Activated naive CD4-positive, alpha-beta T cell treated with anti-CD3 and anti-CD28 coated beads, Interleukin-2, amount 50 U/mL, for 72 hours (primary cell): ENCODE measurements at regions not wholly inside any gene's neighbourhood (a gene's known extent, or its start where the extent isn't known, plus 50 kb on each side); places are given as distances from the start of the nearest gene placed in this dataset.
A peak's percentile ranks its signal among the peaks of the same experiment; 100 is the strongest.

Experiments
- ATAC-seq, 2 donors: fragments of 150-1000 bp; cut with Tn5 transposase; 2 replicates each; pipeline ENCODE4 v1.10.0; 2021; ENCODE audit warnings: mild to moderate bottlenecking in 2 of 2, moderate library complexity in 2 of 2
- DNase-seq, 2 donors: peaks; one replicate each; pipeline ENCODE4 v3.0.0; 2021 to 2022; ENCODE audit warnings: low spot score in 2 of 2
- H3K27ac Mint-ChIP-seq, 2 donors: one replicate each; pipeline ENCODE4 v1.8.0; 2022; ENCODE audit warnings: mild to moderate bottlenecking in 2 of 2, mixed read lengths in 2 of 2
- H3K36me3 Mint-ChIP-seq, 2 donors: one replicate each; pipeline ENCODE4 v1.8.0; 2022; ENCODE audit warnings: mixed read lengths in 2 of 2
- H3K9me3 Mint-ChIP-seq, 2 donors: one replicate each; pipeline ENCODE4 v1.8.0; 2022; ENCODE audit warnings: mixed read lengths in 2 of 2

GRCh38 chr21:43328958-43329691 is 97.8 kb downstream of the SIK1 start:
- no peak for ATAC-seq
- no peak for DNase-seq
- H3K9me3 Mint-ChIP-seq, result no peaks in the 10 kb centered on the region
- no peaks in the 10 kb centered on the region for H3K36me3 Mint-ChIP-seq
- H3K27ac Mint-ChIP-seq, result no peak overlapping the region

DNA sequence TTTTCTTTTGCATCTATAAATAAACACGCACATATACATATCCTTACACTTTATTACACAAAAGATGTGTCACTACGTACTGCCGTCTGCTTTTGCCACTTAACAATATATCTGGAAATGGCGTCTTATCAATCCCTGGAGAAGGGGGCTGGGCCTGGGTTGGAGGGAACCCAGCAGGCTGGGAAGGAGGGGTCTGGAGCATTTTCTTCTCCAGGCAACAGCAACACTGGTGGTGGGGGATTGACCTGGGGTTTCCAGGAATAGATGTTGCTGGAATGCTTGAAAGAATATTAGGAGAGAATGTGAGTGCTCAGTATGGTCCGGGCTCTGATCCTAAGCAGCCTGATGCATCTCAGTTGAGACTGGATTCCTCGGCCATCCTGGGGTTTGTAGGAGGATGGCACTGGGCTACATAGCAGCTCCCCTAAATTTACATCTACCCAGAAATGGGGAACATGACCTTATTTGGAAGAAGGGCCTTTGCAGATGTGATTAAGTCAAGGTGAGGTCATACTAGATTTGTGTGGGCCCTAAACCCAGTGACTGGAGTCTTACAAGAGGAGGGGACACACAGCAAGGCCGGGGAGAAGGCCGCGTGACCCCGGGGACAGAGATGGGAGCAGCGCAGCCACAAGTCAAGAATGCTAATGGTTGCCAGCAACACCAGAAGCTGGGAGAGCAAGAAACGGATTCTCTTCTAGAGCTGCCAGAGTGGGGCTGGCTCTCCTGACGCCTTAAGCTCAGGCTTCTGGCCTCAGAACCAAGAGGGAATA is 98.6 kb downstream of the SIK1 start:
- no peaks in the 10 kb centered on the region for H3K36me3 Mint-ChIP-seq
- ATAC-seq, result no peak
- H3K9me3 Mint-ChIP-seq, result no peaks in the 10 kb centered on the region
- no peak for DNase-seq
- no peak overlapping the region for H3K27ac Mint-ChIP-seq

- no peaks in the 10 kb centered on the region for H3K36me3 Mint-ChIP-seq
- no peaks in the 10 kb centered on the region for H3K9me3 Mint-ChIP-seq
- peak overlapping the region in 1 of 2 donors; percentile 69 for H3K27ac Mint-ChIP-seq
- ATAC-seq (peak; percentile 24 to 56), DNase-seq (no peak)
These were observed 100.8 kb downstream of the SIK1 start for GRCh38 chr21:43325968-43326715.

DNA sequence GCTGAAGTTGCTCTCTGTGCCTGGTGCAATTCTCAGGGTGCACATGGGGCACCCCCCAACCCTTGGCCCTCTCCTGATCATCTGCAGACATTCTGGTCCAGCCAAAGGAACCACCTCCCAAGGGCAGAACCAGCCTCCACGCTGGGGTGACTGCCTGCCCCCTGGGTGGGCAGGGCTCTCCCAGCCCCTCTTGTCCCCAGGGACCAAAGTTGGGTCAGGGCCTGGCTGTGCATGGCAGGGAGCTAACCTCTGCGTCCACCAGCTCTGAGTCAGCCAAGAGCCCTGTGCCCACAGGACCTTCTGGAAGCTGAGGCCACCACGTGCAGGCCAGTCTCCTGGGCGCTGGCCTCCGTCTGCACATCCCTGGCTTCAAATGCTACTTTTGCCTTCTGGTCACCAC is 101.9 kb downstream of the SIK1 start:
- Mint-ChIP-seq H3K27ac (no peak overlapping the region), H3K36me3 (no peaks in the 10 kb centered on the region), H3K9me3 (no peaks in the 10 kb centered on the region)
- ATAC-seq (no peak), DNase-seq (no peak)

DNA sequence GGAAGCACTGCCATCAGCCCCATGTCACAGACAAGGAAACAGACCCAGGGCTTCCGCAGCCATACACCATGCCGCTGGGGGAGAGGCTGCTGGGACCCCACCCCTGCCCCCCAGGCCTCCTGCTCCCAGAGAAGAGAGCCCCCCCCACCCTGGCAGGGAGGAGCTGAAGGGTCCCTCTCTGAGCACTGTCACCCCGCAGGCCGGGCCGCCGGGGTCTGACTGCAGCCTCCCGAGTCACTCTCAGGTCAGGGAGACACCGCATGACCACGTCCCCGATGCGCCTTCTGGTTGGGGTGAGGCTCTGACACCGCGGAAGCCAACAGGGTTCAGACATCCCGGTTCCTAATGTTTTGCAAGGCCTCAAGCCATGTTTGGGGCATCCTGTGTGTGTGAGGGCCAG is 102.3 kb downstream of the SIK1 start:
- Mint-ChIP-seq H3K36me3 (no peaks in the 10 kb centered on the region), H3K27ac (no peak overlapping the region)

DNA sequence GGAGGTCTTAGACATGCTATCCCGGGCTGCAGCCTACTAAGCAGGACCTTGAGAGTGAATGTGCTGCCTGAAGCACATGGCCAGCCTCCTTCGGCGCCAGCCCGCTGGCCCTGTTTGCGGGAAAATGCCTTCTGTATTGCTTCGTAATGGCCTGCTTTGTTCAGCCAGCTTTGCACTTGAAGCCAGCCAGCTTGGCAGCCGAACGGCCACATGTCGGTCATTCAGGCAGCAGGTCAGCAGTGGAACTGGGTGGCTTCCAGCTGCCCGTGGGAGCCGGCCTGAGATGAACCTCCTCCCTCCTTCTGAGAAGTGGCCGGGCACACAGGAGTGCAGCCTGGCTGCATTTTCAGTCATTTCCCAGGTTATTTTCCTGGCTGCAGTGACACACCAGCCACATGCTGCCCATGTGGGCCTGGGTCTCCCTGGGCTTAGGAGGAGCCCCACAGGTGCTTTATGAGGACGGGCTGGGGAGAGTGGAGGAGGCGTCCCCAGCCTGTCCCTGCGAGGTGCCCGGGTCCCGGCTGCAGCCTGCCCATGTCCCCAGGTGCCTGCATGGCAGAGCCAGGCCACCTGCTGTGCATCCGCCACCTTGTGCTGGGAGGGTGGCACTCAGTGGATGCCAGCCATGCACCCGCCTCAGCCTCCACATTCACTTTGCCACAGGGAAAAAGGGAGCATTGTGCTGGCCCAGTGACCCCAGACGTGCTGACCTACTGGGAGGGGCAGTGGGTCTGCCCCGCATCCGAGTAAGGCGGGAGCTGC is 103.5 kb downstream of the SIK1 start:
- DNase-seq (no peak), ATAC-seq (no peak)
- H3K27ac Mint-ChIP-seq, result no peak overlapping the region
- H3K9me3 Mint-ChIP-seq, result no peaks in the 10 kb centered on the region
- no peaks in the 10 kb centered on the region for H3K36me3 Mint-ChIP-seq

More for the DNA sequence above, 102.3 kb downstream of the SIK1 start:
- no peaks in the 10 kb centered on the region for H3K9me3 Mint-ChIP-seq
- ATAC-seq, result no peak
- no peak for DNase-seq

- H3K27ac Mint-ChIP-seq, result no peak overlapping the region
- H3K36me3 Mint-ChIP-seq, result no peaks in the 10 kb centered on the region
- ATAC-seq (no peak), DNase-seq (no peak)
- H3K9me3 Mint-ChIP-seq, result no peaks in the 10 kb centered on the region
These were observed 104.1 kb downstream of the SIK1 start for GRCh38 chr21:43322805-43323204.

DNA sequence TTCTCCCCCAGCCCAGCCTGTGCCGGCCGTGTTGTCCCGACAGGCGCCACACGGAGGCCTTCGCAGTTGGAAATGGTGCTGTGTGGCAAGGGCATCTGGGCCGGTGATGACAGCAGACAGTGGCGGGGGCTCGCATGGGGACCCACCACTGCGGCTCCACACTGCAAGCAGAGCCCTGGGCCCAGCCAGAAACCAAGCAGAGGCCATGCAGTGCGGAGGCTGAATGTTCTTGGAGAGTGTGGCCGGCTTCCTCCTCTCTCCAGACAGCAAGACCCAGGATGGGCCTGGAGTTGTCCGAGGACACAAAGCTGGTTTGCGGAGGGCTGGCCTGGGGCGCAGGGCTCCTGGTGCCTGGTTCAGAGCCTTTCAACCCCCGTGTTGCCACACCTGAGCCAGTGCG is 104.6 kb downstream of the SIK1 start:
- DNase-seq (no peak), ATAC-seq (no peak)
- no peaks in the 10 kb centered on the region for H3K9me3 Mint-ChIP-seq
- H3K36me3 Mint-ChIP-seq, result no peaks in the 10 kb centered on the region
- no peak overlapping the region for H3K27ac Mint-ChIP-seq

GRCh38 chr21:43321611-43322010 is 105.3 kb downstream of the SIK1 start:
- Mint-ChIP-seq H3K36me3 (no peaks in the 10 kb centered on the region), H3K27ac (no peak overlapping the region), H3K9me3 (no peaks in the 10 kb centered on the region)
- DNase-seq (no peak), ATAC-seq (no peak)

DNA sequence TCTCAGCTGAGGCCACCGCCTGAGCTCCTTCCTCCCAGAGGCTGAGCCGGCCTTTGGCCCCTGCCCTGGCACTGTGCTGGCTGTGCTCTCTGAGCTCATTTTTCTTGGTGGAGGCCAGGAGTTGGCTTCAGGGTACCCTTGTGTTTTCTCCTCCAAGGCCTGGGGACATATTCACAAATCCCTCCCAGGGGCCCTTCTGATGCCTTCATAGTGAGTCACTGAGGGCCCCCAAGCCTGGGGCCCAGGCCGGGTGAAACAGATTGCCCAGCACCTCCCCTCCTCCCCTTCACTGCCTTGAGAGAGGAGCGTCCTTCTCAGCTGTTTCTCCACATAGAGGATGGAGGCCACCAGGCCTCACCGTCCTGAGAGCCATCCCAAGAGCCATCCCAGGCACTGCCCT is 105.8 kb downstream of the SIK1 start:
- ATAC-seq (no peak), DNase-seq (no peak)
- no peaks in the 10 kb centered on the region for H3K9me3 Mint-ChIP-seq
- no peak overlapping the region for H3K27ac Mint-ChIP-seq
- no peaks in the 10 kb centered on the region for H3K36me3 Mint-ChIP-seq

- Mint-ChIP-seq H3K36me3 (no peaks in the 10 kb centered on the region), H3K27ac (no peak overlapping the region), H3K9me3 (no peaks in the 10 kb centered on the region)
- peak in 1 of 2 donors; percentile 34 for ATAC-seq
- DNase-seq, result no peak
These were observed 106.4 kb downstream of the SIK1 start for GRCh38 chr21:43320526-43320925.

- Mint-ChIP-seq H3K27ac (no peak overlapping the region), H3K9me3 (no peaks in the 10 kb centered on the region), H3K36me3 (no peaks in the 10 kb centered on the region)
- DNase-seq (no peak), ATAC-seq (no peak)
These were observed 107.8 kb downstream of the SIK1 start for GRCh38 chr21:43318841-43319781.

GRCh38 chr21:43318368-43318767 is 108.6 kb downstream of the SIK1 start:
- ATAC-seq (no peak), DNase-seq (no peak)
- no peaks in the 10 kb centered on the region for H3K36me3 Mint-ChIP-seq
- H3K27ac Mint-ChIP-seq, result no peak overlapping the region
- no peaks in the 10 kb centered on the region for H3K9me3 Mint-ChIP-seq

- Mint-ChIP-seq H3K27ac (no peak overlapping the region), H3K36me3 (no peaks in the 10 kb centered on the region), H3K9me3 (no peaks in the 10 kb centered on the region)
- no peak for ATAC-seq
- DNase-seq, result no peak
These were observed 109.0 kb downstream of the SIK1 start for GRCh38 chr21:43317959-43318358.

DNA sequence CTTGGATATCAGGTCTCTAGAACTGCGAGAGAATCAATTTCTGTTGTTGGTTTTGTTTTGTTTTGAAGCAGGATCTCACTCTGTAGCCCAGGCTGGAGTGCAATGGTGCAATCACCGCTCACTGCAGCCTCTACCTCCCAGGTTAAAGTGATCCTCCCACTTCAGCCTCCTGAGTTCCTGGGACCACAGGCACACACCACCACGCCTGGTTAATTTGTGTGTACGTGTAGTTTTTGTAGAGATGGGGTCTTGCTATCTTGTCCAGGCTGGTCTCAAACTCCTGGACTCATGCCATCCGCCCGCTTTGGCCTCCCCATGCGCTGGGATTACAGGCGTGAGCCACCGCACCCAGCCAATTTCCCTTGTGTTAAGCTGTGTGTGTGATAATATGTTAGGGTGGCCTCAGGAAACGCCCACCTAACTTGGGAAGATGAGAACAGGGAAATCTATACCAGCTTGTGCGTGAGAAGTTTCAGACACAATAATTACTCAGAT is 109.6 kb downstream of the SIK1 start:
- no peak for ATAC-seq
- no peak for DNase-seq
- Mint-ChIP-seq H3K36me3 (no peaks in the 10 kb centered on the region), H3K9me3 (no peaks in the 10 kb centered on the region), H3K27ac (no peak overlapping the region)
